ENCODE measurements at regions not wholly inside any gene's neighbourhood (a gene's known extent, or its start where the extent isn't known, plus 50 kb on each side); places are given as distances from the start of the nearest gene placed in this dataset.

DNA sequence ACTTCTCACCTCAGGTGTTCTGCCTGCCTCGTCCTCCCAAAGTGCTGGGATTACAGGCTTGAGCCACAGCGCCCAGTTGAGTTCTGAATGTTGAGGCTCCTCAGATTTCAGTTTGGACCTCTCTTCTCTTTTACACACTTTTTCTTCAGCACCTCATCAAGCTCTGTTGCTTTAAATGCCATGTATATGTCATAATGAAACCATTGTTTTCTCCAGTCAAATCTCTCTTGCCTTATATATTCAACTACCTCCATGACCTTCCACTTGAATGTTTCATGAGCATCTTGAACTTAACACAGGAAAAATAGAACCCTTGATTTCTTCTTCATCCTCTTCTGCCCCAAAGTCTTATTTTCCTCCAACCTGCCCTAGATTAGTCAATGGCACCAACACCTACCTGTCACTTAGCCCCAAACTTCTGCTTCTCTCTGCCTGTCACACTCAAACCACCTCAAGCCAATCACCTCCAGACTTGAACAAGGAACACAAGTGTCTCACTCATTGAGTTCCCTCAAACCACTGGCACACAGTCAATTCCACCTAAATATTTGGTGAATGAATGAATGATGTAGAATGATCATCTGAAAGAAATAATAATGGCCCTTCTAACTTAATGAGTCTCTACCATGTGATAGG lies 161.0 kb upstream of the SGK1 start:
- no peak for DNase-seq

DNA sequence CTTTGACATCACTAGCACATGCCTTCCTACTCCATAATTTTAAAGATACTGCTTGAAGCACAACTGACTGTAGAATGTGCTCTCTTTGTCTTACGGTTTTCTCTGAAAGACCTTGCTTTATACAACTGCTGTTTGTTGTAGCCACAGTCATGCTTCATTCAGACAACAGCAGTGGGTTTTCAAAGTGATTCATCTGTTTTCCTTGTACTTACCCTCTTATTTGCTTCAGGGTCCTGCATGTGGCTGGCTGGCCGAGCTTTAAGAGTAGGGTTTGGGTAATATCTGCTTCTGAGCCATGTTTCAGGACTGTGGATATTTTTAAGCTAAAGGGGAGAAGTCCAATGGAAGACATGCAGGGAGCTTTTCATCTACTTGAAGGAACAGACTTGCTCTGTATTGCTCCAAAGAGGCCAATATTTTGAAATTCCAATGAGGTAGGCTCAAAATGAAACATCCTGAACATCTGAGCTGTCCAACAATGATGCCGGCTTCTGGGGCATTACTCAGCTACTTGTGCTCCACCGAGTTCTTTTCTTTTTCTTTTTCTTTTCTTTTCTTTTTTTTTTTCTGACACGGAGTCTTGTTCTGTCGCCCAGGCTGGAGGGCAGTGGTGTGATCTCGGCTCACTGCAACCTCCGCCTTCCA lies 160.2 kb upstream of the SGK1 start:
- DNase-seq = no peak

DNA sequence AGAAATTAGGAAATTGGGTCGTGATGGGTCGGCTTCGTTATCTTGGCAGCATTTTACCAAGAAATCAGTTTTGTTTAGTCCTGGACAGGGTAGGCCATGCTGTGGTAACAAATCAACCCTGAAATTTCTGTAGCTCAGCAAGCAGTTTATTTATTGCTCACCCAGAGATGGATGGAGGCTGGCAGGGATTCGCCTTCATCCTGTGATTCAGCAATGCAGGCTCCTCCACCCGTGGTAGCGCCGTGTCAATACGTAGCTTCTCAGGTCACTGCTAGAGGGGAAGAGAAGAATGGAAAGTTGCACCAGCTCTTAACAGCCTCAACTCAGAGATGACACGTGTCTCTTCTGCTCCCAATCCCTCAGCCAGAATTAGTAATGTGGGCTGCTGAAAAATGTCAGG lies 157.0 kb upstream of the SGK1 start:
- no peak for DNase-seq

DNA sequence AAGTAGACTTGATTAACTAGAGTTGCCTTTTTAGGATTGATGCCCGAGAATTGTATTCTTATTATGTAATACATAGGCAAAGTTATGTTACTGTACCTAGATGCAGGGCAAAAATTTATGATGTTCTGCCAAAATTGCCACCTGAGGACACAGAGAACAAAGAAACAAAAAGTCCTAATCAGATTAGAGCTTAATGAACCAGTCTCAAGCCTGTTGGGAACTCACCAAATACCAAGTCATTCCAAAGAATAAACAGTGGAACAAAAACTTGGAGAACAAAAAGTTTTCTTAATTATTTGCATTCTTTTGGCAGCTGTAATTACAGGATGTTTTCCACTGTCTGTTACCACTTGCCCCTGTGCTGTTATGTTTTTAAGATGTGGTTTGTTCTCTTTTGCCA lies 154.7 kb upstream of the SGK1 start:
- no peak for DNase-seq

DNA sequence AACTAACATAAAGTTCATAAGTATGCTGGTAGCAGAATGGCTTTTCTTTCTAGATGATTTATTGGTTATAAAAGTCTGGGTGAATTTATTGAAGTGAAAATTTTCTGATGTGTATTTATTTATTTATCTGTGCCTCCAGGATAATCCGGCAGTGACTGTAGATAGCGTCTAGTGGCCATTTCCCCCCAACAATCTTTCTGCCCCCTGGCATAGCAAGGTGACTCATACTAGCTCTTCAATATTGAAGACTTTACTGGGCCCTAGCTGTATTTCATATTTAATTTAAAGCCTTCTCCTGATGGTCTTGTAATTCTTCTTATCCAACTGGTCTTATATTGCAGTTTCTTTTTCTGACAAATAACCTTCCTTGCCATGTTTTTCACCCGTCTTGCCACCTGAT lies 154.1 kb upstream of the SGK1 start:
- no peak for DNase-seq

DNA sequence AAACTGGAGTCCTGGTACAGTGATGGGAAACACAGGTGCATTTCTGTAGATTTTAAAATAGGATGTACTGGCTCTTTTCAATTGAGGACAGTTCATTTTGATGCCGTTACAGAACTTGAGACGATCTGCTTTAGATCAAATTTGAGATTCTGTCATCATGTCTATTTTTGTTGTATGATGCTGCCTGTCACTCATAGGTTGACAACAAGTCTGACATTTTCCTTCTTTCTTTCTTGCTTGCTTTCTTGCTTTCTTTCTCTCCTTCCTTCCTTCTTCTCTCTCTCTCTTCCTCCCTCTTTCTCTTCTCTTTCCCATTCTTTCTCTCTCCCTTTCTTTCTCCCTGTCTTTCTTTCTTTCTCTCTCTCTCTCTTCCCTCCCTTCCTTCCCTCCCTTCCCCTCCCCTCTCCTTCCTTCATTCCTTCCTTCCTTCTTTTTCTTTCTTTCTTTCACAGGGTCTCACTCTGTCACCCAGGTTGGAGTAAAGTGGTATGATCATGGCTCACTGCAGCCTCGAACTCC lies 152.6 kb upstream of the SGK1 start:
- no peak for DNase-seq

DNA sequence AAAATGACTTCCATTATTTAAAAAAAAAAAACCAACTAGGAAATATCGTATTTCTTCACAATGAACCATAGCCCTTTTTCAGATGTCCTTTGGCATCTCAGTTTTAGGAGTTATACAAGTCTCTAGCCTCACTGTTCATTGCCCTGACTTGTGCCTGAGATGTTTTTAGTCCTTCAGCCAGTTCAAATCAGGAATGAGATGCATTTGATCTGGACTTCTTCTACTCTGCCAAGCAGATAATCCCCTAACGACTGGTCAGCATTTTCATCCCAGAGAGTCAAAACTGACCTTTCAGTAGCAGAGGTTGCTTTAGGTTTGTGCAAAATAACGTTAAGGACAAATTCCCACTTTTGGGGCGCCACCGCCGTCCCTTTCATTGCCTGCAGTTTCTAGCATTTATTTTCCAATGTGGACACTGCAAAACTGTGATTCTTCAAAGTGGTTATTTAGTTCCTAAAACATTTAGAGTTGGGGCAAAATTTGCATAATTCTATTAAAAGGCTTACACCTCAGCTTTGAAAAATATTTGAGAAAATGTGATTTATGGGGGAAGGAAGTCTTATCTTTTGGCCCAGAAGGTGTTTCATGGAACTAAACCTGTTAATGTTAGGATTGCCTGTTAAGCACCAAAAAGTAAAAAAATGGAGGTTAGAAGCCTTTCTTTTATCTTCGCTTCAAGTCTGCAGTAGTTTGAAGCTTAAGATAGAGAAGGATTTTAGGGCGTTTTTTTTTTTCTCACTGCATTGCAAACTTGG lies 152.0 kb upstream of the SGK1 start:
- no peak for DNase-seq

DNA sequence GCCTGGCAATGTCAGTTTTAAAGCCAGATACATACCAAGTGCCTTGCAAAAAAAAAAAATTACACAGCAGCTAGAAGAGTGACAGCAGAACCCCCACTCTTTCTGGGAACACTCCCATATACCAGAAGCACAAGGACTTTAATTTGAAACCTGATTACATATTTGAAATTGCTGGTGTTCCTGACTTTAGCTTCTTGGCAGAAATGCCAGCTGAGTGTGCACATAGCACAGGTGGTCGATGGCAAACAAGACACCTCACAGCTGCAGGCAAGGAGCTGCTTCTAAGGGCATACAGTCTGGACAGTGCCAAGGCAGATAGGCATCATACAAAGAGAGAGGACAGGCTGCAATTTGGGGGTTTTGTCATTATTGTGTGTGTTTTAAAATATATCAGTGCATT lies 150.7 kb upstream of the SGK1 start:
- DNase-seq = no peak

DNA sequence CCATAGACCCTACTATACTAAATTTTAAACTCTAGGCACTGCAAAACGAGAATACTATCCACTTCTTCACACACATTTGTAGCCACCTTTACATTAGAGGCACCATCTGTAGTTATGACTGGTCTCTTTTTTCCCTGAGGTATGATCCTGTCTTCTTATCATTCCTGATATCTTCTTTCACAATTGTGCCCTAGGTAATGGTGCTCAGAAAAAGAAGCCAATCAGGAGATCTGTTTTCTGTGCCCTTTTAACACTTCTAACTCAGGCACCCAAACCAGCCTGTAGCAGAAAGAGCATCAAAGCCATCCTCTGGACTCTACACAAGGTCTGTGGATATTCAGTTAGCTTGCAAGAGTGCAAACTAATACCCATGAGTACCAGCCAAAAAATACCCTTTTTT lies 149.7 kb upstream of the SGK1 start:
- no peak for DNase-seq

DNA sequence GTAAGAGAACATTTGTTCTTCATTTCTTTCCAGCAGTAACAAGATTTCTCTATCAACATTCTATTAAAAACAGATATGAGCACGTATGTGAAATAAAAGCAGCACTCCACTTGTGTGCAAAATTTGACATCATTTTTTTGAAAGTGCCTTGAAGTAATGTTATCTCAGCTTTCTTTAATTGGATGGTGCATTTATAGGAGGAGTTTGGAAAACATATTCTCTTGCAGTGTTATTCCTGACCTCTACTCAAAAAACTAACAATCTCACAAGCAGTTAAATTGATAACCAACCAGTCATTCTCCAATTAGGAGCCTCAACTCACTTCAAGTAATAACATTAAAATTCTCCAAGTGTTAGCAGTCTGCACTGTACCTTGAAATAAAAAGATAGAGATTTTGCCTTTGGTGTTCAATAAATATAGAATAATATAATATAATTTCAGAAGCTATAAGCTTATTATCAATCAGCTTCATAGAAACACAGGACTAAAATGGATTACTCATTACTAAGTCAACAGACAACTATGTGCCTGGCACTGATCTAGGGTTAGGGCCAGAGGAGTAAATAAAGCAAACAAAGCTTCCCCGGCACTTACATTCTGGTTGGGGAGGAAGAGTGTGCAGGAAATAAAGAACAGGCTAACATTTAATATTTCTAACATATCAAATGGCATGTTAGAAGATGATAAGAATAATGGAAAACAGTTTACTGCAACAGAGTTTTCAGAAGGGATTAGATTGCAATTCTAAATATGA lies 149.0 kb upstream of the SGK1 start:
- no peak for DNase-seq

DNA sequence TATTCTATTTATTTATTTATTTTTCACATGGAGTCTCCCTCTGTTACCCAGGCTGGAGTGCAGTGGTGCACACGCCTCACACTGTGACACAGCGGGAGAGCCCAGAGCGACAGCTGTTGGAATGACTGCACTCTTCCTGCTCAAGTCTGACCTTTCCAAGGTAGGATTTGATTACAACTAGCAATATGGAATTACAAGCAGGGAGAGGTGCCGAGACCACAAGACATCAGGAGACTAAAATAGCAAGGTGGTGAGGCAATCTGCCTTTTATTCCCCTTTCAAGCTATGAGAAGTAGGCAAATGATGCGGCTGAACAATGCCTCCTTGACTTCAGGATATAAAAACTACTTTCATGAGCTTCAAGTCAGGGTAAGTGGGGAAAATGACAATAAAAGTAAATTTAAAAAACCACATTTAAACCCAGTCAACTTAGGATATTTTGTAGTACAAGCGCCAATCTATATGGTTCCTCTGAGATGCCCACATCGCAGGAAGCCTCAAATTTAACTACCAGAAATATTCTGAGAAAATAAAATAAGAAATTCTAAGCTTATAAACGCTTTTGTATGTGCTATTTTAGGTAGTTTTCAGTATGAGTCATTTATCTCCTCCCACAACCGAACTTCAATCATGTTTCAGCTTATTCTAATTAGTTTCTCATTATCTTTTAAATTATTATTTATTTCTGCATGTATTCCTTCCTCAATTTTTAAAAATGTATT lies 146.9 kb upstream of the SGK1 start:
- no peak for DNase-seq

DNA sequence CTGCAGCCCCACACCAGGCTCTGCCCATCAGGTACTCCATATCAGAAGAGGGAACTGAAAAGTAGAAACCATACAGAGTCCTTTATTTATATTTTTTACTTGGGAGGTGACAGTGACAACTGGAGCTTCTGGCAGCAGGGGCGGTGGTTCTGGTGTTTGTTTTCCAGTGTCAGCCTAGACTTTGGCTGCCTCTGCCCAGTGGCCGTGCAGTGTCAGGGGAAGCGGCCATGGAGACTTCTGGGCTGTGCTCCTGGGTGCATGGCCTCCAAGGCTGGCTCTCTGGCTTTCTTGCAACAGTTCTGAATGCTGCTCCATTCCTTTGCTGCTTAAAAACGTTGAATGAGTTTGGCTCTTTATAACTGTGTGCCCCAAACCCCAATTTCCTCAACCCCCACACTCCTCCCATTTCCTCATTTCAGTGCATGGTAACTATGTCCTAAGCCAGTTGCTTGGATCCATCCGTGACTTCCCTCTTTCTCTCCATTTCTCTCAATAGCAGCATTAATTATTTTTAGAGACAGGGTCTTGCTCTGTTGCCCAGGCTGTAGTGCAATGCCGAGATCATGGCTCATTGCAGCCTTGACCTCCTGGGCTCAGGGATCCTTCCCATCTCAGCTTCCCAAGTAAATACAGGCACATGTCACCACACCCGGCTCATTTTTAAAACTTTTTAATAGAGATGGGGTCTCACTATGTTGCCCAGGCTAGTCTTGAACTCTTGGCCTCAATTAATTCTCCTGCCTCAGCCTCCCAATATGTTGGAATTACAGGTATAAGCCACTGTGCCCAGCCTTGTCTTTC lies 141.1 kb upstream of the SGK1 start:
- DNase-seq = no peak

DNA sequence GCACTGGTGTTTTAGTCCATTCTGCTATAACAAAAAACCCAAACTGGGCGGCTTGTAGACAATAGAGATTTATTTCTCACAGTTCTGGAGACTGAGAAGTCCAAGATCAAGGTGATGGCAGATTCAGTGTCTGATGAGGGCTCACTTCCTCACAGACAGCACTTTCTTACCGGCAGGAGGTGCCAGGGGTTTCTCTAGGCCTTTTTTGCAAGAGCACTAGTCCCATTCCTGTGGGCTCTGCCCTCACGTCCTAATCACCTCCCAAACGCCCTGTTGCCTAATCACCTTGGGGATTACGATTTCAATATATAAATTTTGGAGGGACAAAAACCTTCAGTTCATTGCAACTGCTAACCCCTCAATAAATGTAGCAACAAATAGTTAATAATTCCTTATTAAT lies 140.0 kb upstream of the SGK1 start:
- DNase-seq = no peak

DNA sequence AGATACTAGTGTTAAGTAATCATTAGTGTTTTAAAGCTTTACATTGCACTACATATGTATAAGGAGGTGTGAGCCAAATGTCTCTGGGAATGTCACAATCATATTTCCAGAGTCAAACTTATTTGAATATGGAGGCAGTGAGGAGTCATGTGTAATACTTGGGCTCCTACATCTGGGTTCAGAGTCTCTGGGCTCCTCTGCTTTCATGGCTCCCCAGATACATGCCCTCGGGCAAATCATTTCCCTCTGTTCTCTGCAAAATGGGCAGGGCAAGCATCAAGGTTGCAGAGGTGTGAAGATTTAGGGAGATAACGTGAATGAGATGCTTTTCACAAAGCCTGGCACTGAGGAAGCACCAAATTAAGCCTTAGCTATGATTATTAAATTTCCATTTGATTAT lies 138.3 kb upstream of the SGK1 start:
- DNase-seq = no peak

DNA sequence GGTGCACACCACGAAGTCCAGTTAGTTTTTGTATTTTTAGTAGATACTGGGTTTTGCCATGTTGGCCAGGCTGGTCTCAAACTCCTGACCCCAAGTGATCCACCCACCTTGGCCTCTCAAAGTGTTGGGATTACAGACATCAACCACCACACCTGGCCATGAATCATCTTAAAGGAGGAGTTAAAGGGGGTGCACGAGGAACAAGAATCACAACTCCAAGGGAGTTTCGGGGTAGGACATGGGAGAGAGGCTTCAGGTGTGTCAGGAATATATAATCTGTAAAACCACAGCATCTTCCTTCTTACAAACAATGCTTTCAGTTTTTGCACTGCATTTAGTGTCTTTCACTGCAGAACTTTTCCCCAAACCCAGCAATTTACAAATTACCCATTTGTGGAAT lies 137.4 kb upstream of the SGK1 start:
- DNase-seq = no peak

DNA sequence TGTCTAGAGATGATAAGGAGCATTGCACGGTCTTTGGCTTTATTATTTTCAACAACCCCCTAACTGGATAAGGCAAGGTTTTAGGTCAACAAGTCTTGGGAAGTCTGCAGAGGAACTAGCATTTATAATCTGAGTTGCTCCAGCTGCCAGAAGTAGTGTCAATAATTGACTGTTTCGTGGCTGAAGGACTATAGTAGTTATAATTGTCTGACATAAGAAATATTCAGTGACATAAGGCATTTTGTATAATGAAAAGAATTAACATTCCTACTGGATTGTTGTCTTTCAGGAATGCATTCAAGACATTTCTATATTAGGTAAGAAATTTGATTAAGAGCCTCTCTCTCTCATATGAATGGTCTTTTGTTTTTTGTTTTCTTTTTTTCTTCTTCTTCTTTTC lies 136.9 kb upstream of the SGK1 start:
- no peak for DNase-seq

DNA sequence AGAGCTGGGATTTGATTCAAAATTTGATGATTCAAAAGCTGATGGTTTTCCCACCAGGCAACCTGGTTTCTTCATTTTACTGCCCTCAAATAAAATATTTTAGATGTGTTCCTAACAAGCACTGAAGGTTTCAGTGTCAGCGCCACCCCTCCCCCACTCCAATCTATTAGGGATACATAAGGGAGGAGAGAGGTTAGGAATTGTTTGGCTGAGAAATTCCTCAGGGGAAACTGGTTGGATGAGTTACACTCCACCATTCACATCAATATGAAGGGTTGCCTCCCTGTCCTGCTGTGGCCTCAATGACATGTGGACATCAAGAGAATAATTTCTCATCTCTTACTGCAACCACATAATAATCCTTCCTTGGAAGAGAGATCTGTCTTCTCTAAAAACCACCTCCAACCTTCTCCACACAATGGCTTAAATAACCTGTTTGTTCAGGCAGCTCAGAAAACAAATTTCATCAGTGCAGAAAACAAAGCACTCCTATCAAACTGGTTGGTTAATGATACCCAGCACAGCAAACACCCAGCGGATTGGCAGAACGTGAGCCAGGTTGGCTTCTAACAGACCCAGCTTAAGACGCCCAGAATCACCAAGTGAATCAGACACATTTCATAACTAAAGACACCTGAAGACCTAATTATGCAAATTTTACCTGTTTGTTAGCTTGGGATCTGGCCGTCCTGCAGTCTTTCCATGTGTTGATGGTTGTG lies 136.0 kb upstream of the SGK1 start:
- DNase-seq = no peak

DNA sequence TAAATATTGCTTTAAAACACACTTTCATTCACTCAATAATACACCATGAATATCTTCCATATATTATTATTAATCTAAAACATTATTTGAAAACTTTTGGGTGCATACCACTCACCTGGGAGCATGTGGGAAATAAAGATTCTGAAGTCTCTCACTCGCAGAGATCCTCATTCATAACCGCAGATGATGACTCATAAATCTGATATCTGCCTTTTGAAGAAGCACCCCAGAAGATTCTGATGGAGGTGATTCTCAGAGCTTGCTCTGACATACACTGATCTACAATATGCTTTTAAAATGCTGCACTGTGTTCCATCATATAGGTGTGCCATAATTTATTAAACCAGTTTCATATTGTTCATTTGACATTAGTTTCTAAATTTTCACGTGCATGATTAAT lies 135.0 kb upstream of the SGK1 start:
- DNase-seq = no peak

DNA sequence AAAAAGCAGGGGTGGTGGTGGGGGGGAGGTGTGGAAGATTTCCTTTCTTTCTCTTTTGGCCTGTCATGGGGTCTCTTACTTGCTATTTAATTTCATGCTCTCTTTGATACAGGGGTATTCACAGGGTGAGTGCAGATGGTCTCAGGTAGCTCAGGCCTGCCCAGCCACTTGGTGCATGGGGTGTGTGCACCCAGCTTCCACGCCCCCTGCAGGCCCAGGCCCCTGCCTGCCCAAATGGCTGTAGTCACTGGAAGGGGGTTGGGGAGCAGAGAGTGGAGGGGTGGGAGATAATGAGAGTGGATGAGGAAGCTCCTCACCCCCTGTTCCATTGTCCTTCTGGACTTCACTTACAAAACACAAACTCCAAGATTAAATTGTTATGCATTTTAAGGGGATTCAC lies 133.6 kb upstream of the SGK1 start:
- DNase-seq = no peak

DNA sequence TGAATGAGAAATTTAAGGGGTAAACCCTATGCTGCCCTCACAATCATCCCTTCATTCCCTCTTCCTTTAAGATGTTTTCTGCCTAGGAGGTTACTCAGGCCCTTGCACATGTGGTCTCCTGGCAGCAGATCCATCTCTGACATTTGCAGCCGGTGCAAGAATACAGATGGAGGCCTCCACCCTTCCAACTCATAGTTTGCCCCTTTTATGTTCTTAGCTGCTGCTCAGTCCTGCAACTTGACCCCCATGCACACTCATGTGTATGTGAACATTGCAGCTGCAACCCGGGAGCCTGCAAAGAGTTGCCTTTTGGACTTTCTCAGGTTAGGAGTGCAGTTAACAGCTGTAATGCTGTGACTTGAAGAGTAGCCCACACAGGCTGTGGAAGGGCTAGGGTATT lies 131.9 kb upstream of the SGK1 start:
- no peak for DNase-seq

DNA sequence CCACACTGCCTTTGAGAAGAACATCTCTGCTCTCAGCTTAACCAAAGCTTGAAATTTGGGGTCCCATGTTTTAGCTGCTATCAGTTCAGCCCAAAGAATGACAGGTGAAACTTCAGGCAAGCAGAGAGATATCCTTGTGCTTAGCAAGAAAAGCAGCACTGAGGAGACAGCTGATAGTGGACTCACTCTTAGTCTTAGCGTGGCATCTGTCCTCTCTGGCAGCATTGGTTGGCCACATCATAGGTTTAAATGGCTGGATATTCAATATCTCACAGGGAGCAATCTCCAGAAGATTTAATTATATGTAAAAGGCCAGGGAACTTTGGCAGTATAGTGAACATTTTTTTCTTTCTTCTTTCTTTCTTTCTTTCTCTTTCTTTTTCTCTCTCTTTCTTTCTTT lies 131.1 kb upstream of the SGK1 start:
- DNase-seq = no peak
